SK-N-SH treated with all-trans-retinoic acid at 6 μM for 48 hours (cell line): ENCODE measurements at regions not wholly inside any gene's neighbourhood (a gene's known extent, or its start where the extent isn't known, plus 50 kb on each side); places are given as distances from the start of the nearest gene placed in this dataset.

ENCODE experiments used
- ATAC-seq: fragments of 200-7000 bp; cut with Tn5 transposase; 3 replicates; pipeline ENCODE4 v1.9.1; 2020; ENCODE audit warnings: mild to moderate bottlenecking, moderate library complexity
- ARNTL ChIP-seq: fragments of 450-650 bp; formaldehyde crosslinking; IDR thresholded peaks from 2 replicates; pipeline ENCODE4 v1.5.0; 2020; ENCODE audit warnings: low read depth, mild to moderate bottlenecking, moderate library complexity, borderline replicate concordance
- BACH2 ChIP-seq: fragments of 250-450 bp; sonication (Bioruptor Pico); IDR thresholded peaks from 2 replicates; pipeline ENCODE4 v1.9.0; 2021; ENCODE audit warnings: mild to moderate bottlenecking, borderline replicate concordance
- CSDC2 ChIP-seq: fragments of 250-450 bp; sonication (Bioruptor Pico); IDR thresholded peaks from 2 replicates; pipeline ENCODE4 v1.5.0; 2020; ENCODE audit warnings: mild to moderate bottlenecking, moderate library complexity
- ESRRG ChIP-seq: fragments of 250-450 bp; sonication (Bioruptor Pico); IDR thresholded peaks from 2 replicates; pipeline ENCODE4 v1.6.1; 2021; ENCODE audit warnings: mild to moderate bottlenecking
- GLIS3 ChIP-seq: fragments of 250-450 bp; sonication (Bioruptor Pico); IDR thresholded peaks from 2 replicates; pipeline ENCODE4 v1.5.0; 2020; ENCODE audit warnings: mild to moderate bottlenecking, moderate library complexity
- ISL1 ChIP-seq: fragments of 250-450 bp; sonication (Bioruptor Pico); IDR thresholded peaks from 2 replicates; pipeline ENCODE4 v2.1.2; 2022; ENCODE audit warnings: mild to moderate bottlenecking, moderate library complexity
- OSR1 ChIP-seq: fragments of 250-450 bp; sonication (Bioruptor Pico); IDR thresholded peaks from 2 replicates; pipeline ENCODE4 v1.8.0; 2022; ENCODE audit warnings: moderate library complexity, mild to moderate bottlenecking, inconsistent platforms
- RARB ChIP-seq: fragments of 250-450 bp; sonication (Bioruptor Pico); IDR thresholded peaks from 2 replicates; pipeline ENCODE4 v1.8.0; 2021; ENCODE audit warnings: mild to moderate bottlenecking, moderate library complexity
- SNAI2 ChIP-seq: fragments of 250-450 bp; sonication (Bioruptor Pico); IDR thresholded peaks from 2 replicates; pipeline ENCODE4 v1.5.0; 2020; ENCODE audit warnings: mild to moderate bottlenecking, moderate library complexity
- TCF4 ChIP-seq: fragments of 250-450 bp; sonication (Bioruptor Pico); IDR thresholded peaks from 2 replicates; pipeline ENCODE4 v1.8.0; 2021; ENCODE audit warnings: mild to moderate bottlenecking, moderate library complexity, borderline replicate concordance
- ZC3H10 ChIP-seq: fragments of 250-450 bp; sonication (Bioruptor Pico); IDR thresholded peaks from 2 replicates; pipeline ENCODE4 v1.5.1; 2021; ENCODE audit warnings: mild to moderate bottlenecking, moderate library complexity
- ZFP30 ChIP-seq: fragments of 450-650 bp; formaldehyde crosslinking; IDR thresholded peaks from 2 replicates; pipeline ENCODE4 v1.5.0; 2022; ENCODE audit warnings: mild to moderate bottlenecking, moderate library complexity
- ZNF70 ChIP-seq: fragments of 450-650 bp; formaldehyde crosslinking; IDR thresholded peaks from 2 replicates; pipeline ENCODE4 v1.5.0; 2020; ENCODE audit warnings: mild to moderate bottlenecking, moderate library complexity
- ZNF8 ChIP-seq: fragments of 450-650 bp; formaldehyde crosslinking; IDR thresholded peaks from 2 replicates; pipeline ENCODE4 v1.5.0; 2020; ENCODE audit warnings: mild to moderate bottlenecking, moderate library complexity
- TF ChIP-seq, protein P1 (sequence below): fragments of 250-450 bp; sonication (Bioruptor Pico); IDR thresholded peaks from 2 replicates; pipeline ENCODE4 v1.8.0; 2021; ENCODE audit warnings: low read depth, mild to moderate bottlenecking, moderate library complexity, borderline replicate concordance
- TF ChIP-seq, protein P2 (sequence below): fragments of 250-450 bp; sonication (Bioruptor Pico); IDR thresholded peaks from 2 replicates; pipeline ENCODE4 v1.8.0; 2020; ENCODE audit warnings: mild to moderate bottlenecking, moderate library complexity, borderline replicate concordance
- TF ChIP-seq, protein P3 (sequence below): fragments of 250-450 bp; sonication (Bioruptor Pico); IDR thresholded peaks from 2 replicates; pipeline ENCODE4 v1.5.1; 2021; ENCODE audit warnings: mild to moderate bottlenecking, moderate library complexity

DNA sequence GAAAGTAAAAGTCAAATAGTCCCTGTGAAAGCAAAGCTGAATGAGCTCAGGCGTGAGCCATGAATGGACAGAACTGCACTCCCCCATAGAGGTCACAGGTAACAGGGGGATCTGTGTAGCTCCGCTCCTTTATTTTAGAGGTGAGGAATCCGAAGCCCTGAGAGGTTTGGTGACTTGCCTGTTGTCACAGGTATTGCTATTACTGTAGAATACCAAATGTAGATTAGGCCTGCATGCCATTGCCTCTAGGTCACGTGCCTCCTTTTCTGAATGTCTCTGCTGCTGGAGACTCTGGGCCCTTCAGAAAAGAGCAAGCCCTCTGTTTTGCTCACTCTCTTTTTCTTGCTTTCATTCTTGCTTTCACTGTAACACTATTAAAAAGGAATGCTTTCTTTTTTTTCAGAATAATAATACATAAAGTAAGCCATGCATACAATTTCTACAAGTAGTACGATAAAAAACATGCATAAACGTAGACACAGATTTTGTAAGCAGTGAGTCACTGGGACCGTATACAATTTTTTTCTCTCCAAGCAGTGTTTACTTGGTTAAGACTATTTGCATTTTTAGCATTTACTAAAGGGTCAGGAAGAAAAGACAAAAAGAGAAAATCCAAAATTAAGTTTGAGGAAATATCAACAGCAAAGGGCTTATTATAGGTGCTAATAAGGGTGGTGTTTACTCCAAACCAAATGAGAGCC is 568.7 kb upstream of the ADAMTS16 start:
- no peak for ATAC-seq
- TF ChIP-seq RARB (CRISPR knock-in tag) (no peak), ZNF8 (CRISPR knock-in tag) (no peak), SNAI2 (CRISPR knock-in tag) (no peak), CSDC2 (CRISPR knock-in tag) (no peak), ISL1 (CRISPR knock-in tag) (no peak), ESRRG (CRISPR knock-in tag) (no peak), BACH2 (no peak), TCF4 (CRISPR knock-in tag) (no peak), ZNF70 (no peak), OSR1 (CRISPR knock-in tag) (no peak)
- TF ChIP-seq, protein P1, sequence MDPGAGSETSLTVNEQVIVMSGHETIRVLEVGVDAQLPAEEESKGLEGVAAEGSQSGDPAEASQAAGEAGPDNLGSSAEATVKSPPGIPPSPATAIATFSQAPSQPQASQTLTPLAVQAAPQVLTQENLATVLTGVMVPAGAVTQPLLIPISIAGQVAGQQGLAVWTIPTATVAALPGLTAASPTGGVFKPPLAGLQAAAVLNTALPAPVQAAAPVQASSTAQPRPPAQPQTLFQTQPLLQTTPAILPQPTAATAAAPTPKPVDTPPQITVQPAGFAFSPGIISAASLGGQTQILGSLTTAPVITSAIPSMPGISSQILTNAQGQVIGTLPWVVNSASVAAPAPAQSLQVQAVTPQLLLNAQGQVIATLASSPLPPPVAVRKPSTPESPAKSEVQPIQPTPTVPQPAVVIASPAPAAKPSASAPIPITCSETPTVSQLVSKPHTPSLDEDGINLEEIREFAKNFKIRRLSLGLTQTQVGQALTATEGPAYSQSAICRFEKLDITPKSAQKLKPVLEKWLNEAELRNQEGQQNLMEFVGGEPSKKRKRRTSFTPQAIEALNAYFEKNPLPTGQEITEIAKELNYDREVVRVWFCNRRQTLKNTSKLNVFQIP (CRISPR knock-in tag) = no peak
- TF ChIP-seq, protein P2, sequence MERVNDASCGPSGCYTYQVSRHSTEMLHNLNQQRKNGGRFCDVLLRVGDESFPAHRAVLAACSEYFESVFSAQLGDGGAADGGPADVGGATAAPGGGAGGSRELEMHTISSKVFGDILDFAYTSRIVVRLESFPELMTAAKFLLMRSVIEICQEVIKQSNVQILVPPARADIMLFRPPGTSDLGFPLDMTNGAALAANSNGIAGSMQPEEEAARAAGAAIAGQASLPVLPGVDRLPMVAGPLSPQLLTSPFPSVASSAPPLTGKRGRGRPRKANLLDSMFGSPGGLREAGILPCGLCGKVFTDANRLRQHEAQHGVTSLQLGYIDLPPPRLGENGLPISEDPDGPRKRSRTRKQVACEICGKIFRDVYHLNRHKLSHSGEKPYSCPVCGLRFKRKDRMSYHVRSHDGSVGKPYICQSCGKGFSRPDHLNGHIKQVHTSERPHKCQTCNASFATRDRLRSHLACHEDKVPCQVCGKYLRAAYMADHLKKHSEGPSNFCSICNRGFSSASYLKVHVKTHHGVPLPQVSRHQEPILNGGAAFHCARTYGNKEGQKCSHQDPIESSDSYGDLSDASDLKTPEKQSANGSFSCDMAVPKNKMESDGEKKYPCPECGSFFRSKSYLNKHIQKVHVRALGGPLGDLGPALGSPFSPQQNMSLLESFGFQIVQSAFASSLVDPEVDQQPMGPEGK (CRISPR knock-in tag) = no peak

DNA sequence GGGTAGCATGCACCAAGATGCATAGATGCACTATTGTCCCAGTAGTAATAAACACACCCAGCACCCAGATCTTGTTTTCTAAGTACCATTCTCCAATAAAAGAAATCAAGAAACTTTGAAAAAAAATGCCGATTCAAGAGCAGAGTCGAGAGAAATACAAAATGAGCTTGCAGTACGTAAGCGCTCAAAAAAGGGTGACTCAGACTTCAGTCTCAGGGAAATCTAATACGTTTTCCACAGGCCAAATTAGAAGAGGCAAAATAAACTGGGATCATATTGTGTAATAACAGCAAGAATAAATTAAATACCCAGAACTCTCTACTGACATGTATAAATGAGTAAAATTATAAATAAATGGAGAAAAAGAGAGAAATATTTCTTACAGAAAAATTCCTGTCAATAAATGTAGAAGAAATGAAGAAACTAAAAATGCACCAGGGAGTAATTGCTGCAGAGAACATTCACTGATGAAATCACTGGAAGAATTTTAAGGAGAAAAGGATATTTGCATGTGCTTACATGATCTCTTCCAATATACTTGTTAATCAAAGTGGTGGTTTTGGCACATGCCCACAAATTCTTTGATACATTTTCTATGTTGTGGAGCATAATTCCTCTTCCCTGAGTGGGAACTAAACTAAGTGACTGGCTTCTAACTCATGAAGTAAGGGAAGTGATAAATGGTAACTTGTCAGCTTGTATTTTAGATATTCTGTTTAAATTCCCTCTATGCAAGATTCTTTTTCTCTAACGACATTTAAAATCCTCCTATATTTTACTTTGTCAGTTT is 567.6 kb upstream of the ADAMTS16 start:
- TF ChIP-seq RARB (CRISPR knock-in tag) (no peak), ISL1 (CRISPR knock-in tag) (no peak), TCF4 (CRISPR knock-in tag) (no peak), ZNF8 (CRISPR knock-in tag) (no peak), GLIS3 (CRISPR knock-in tag) (no peak)
- TF ChIP-seq, protein P3, sequence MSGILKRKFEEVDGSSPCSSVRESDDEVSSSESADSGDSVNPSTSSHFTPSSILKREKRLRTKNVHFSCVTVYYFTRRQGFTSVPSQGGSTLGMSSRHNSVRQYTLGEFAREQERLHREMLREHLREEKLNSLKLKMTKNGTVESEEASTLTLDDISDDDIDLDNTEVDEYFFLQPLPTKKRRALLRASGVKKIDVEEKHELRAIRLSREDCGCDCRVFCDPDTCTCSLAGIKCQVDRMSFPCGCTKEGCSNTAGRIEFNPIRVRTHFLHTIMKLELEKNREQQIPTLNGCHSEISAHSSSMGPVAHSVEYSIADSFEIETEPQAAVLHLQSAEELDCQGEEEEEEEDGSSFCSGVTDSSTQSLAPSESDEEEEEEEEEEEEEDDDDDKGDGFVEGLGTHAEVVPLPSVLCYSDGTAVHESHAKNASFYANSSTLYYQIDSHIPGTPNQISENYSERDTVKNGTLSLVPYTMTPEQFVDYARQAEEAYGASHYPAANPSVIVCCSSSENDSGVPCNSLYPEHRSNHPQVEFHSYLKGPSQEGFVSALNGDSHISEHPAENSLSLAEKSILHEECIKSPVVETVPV (CRISPR knock-in tag) = no peak
- TF ChIP-seq, protein P1 (CRISPR knock-in tag) = no peak
- no peak for ATAC-seq

GRCh38 chr5:4575608-4576007 is 564.5 kb upstream of the ADAMTS16 start:
- no peak for ATAC-seq
- TF ChIP-seq ZFP30 (CRISPR knock-in tag) (no peak), ARNTL (CRISPR knock-in tag) (no peak), RARB (CRISPR knock-in tag) (no peak), ZC3H10 (CRISPR knock-in tag) (no peak), ZNF70 (no peak), GLIS3 (CRISPR knock-in tag) (no peak), OSR1 (CRISPR knock-in tag) (no peak), BACH2 (no peak)
- TF ChIP-seq, protein P2 (CRISPR knock-in tag) = no peak
- TF ChIP-seq, protein P3 (CRISPR knock-in tag) = no peak
